ENCODE measurements at regions not wholly inside any gene's neighbourhood (a gene's known extent, or its start where the extent isn't known, plus 50 kb on each side); places are given as distances from the start of the nearest gene placed in this dataset.
"Not testable (repeated sequence)": the region's sequence is repeated elsewhere in the genome, so short reads cannot be mapped to it uniquely, and the experiment has no call there.

DNA sequence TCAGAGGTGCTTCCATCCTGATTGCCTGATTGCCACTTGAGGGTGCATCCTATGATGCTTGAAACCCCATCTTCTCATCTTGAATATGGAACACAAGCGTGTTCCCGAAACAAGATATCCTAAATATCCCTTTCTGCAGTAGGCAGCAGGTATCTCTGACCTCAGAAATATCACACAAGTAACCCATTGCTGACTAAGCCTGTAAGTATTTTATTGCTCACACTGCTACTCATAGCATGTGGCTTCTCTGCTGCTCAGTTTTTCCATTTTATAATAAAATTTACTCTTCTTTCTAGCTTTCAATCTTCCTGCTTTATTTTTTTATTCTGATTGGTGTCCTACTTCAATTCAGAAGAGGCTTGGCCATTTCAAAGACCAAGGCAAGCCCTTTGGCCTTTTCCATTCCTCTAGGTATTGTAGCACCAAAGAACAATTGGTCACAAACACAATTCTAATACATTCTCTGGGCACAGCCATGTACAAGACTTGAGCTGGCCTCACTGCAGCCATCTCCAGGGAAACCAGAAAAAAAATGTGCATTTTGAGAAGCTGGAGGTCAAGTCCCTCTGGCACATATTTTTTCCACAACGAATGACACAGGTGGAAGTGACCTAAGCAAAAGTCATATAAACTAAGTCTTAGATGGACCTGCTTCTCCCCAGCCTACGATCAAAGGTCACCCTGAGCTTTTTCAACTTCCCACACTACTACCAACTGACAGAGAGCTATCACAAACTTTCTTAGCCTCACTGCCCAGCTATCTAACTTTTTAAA lies 107.0 kb downstream of the OR13H1 start:
- Mint-ChIP-seq H3K27ac (no peak overlapping the region), H3K9me3 (no peaks in the 10 kb centered on the region), H3K4me1 (ENCODE audit: low read depth) (no peaks in the 10 kb centered on the region), H3K27me3 (ENCODE audit: low read depth) (no peaks in the 10 kb centered on the region), H3K36me3 (ENCODE audit: low read depth) (no peaks in the 10 kb centered on the region), H3K4me3 (ENCODE audit: low read depth) (no peak overlapping the region)
- DNase-seq (ENCODE audit: low spot score): no peak
- intact Hi-C loops (cut with micrococcal nuclease): no loop called here

DNA sequence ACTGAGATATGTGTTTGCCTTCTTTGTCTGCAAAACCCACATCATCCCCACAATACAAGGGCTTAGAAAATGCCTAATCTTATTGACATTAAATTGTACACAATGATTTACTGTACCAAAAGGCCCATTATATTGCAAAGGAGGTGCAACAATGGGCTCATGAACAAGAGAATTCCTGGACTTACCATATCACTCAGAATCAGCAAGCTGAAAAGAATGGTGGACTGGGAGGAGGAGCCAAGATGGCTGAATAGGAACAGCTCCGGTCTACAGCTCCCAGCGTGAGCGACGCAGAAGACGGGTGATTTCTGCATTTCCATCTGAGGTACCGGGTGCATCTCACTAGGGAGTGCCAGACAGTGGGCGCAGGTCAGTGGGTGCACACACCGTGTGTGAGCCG lies 119.9 kb downstream of the OR13H1 start:
- H3K4me1 Mint-ChIP-seq (ENCODE audit: low read depth); intact Hi-C loops (cut with micrococcal nuclease); H3K4me3 Mint-ChIP-seq (ENCODE audit: low read depth); H3K27me3 Mint-ChIP-seq (ENCODE audit: low read depth); H3K36me3 Mint-ChIP-seq (ENCODE audit: low read depth); H3K27ac Mint-ChIP-seq; H3K9me3 Mint-ChIP-seq; DNase-seq (ENCODE audit: low spot score): not testable (repeated sequence)

DNA sequence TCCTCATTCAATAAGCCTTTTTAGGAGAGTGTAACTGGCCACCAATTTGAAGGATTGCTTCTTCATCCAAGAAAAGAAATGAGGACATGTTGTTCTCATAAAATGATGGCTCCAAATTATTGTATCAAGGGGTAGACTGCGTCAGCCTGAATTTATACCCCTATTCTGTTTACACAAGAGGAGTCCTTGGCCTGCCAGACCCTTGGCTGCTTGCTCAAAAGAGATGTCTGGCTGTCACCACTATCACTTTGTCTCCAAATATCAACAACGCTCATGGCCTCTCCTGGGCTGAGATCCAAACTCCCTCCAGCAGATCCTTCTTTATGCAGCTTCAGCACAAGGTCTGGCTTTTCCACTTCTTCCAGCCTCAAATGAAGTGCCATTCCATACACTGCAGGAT lies 127.9 kb downstream of the OR13H1 start:
- no peaks in the 10 kb centered on the region for H3K9me3 Mint-ChIP-seq
- no peak overlapping the region for H3K4me3 Mint-ChIP-seq (ENCODE audit: low read depth)
- DNase-seq (ENCODE audit: low spot score): no peak
- intact Hi-C loops (cut with micrococcal nuclease): no loop called here
- no peaks in the 10 kb centered on the region for H3K27me3 Mint-ChIP-seq (ENCODE audit: low read depth)
- no peaks in the 10 kb centered on the region for H3K4me1 Mint-ChIP-seq (ENCODE audit: low read depth)
- no peaks in the 10 kb centered on the region for H3K36me3 Mint-ChIP-seq (ENCODE audit: low read depth)
- no peak overlapping the region for H3K27ac Mint-ChIP-seq

DNA sequence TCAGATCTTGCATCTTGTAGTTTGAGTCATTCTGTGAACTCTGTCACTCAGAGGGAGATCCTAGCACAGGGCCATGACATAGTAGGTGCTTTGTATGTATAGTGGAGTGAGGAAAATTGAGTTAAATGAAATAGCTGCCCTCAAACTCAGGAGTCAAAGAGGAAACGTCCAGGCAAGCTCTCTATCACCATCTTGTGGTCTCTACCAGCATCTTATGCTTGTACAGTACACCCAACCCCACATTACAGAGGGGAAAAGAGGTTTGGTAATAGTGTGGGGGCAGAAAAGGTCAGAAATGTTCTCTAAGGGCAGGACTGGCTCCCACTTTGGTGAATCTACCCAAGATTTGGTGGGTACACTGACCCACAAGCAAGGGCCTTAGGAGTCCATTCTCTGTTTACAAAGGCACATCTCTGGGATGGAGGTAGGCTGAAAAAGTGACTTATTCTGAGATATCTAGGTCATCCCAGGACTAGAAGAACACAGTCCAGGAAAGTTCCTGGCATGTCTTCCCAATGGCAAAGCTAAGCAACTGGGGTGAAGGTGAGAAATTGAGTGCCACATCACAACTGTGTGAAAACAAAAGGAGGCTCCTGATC lies 131.8 kb downstream of the OR13H1 start:
- Mint-ChIP-seq H3K9me3 (no peaks in the 10 kb centered on the region), H3K27ac (no peak overlapping the region), H3K36me3 (ENCODE audit: low read depth) (no peaks in the 10 kb centered on the region), H3K4me3 (ENCODE audit: low read depth) (no peak overlapping the region), H3K4me1 (ENCODE audit: low read depth) (no peaks in the 10 kb centered on the region), H3K27me3 (ENCODE audit: low read depth) (no peaks in the 10 kb centered on the region)
- DNase-seq (ENCODE audit: low spot score): no peak
- intact Hi-C loops (cut with micrococcal nuclease): loop anchor here (5.0 kb wide), 1 partner anchor 698 kb away; no protein-coding TSS in a partner anchor

DNA sequence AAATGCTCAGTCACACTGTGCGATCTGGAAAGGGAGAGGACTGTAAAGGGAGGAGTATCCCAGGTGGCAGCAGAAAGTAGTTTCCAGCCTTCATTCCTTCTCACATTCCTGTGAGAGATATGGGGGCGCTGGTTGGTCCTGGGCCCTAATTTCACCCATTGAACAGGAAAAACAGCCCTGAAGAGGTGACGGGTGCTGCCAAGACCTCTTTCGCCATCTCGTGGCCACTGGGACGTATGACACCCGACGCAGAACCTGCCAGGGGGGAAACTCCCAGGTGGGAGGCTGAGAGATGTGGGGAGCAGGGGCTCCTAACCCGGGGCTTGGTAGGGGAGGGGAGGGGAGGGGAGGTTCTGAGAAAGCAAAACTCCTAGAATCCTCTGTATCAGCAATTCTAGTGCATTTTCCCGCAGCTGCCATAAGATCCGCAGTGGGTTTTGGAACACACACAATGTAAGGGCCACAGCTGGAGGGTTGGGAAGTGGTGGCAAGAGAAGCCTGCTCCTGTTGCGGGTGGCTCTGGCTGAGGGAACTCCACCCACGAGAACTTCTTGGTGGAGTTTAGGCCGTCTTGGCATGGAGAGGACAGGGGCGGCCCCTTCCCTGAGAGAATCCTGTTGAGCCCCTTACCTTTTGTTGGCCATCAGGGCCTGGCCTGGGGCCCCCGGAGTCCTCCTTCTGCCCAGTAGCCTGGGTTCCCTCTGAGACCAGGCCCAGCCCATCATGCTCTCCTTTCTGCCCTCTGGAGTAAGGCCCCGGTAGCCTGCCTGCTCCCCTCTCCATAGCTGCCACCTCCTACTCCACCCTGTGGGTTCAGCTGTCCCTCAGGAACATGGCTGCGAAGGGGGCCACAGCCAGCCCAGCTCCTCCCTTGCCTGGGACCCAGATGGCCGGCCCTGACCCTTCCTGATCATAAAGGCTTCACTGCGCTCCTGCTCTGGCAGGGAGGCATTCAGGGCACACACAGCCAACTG lies 134.1 kb downstream of the OR13H1 start:
- no peak overlapping the region for H3K27ac Mint-ChIP-seq
- no peaks in the 10 kb centered on the region for H3K9me3 Mint-ChIP-seq
- intact Hi-C loops (cut with micrococcal nuclease): loop anchor here (5.0 kb wide), 1 partner anchor 701 kb away; no protein-coding TSS in a partner anchor
- DNase-seq (ENCODE audit: low spot score): peak; percentile 10
- H3K4me3 Mint-ChIP-seq (ENCODE audit: low read depth): no peak overlapping the region
- no peaks in the 10 kb centered on the region for H3K4me1 Mint-ChIP-seq (ENCODE audit: low read depth)
- H3K36me3 Mint-ChIP-seq (ENCODE audit: low read depth): no peaks in the 10 kb centered on the region
- H3K27me3 Mint-ChIP-seq (ENCODE audit: low read depth): no peaks in the 10 kb centered on the region

DNA sequence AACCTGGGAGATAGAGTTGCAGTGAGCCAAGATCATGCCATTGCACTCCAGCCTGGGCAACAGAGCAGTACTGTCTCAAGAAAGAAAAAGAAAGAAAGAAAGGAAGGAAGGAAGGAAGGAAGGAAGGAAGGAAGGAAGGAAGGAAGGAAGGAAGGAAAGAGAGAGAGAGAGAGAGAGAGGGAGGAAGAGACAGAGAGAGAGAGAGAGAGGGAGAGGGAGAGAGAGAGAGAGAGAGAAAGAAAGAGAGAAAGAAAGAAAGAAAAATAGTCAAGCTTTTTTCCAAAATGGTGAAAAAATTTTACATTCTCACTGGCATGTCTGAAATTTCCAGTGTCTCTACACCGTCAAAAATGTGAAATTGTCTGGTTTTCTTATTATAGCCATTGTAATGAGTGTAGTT lies 138.9 kb downstream of the OR13H1 start:
- H3K27me3 Mint-ChIP-seq (ENCODE audit: low read depth); H3K4me3 Mint-ChIP-seq (ENCODE audit: low read depth); intact Hi-C loops (cut with micrococcal nuclease); H3K36me3 Mint-ChIP-seq (ENCODE audit: low read depth); DNase-seq (ENCODE audit: low spot score); H3K27ac Mint-ChIP-seq; H3K9me3 Mint-ChIP-seq; H3K4me1 Mint-ChIP-seq (ENCODE audit: low read depth): not testable (repeated sequence)

DNA sequence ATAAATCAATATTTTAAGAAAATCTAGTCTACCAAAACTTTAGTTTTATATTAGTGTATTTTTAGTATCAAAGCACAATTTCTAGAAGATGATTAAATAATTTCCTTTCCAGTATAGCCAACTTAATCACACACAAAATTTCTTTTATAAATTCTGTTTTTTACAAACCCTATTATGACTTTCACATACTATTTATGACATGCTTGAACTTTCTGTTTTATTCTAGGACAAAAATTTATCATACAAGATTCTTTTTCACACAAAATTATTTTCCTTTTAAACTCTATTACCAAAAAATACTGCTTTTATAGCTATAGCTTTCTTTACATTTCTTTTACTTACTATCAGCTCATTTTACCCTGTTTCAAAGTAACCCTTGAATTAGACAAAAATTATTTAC lies 149.5 kb downstream of the OR13H1 start:
- Mint-ChIP-seq H3K27me3 (ENCODE audit: low read depth) (no peaks in the 10 kb centered on the region), H3K36me3 (ENCODE audit: low read depth) (peaks cover 13% of the 10 kb centered on the region), H3K27ac (no peak overlapping the region), H3K9me3 (no peaks in the 10 kb centered on the region), H3K4me3 (ENCODE audit: low read depth) (no peak overlapping the region), H3K4me1 (ENCODE audit: low read depth) (no peaks in the 10 kb centered on the region)
- no peak for DNase-seq (ENCODE audit: low spot score)
- intact Hi-C loops (cut with micrococcal nuclease): no loop called here

DNA sequence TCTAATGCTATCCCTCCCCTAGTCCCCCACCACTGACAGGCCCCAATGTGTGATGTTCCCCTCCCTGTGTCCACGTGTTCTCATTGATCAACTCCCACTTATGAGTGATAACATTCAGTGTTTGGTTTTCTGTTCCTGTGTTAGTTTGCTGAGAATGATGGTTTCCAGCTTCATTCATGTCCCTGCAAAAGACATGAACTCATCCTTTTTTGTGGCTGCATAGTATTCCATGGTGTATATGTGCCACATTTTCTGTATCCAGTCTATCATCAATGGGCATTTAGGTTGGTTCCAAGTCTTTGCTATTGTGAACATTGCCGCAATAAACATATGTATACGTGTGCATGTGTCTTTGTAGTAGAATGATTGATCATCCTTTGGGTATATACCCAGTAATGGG lies 153.1 kb downstream of the OR13H1 start:
- intact Hi-C loops (cut with micrococcal nuclease); H3K9me3 Mint-ChIP-seq; H3K27ac Mint-ChIP-seq; DNase-seq (ENCODE audit: low spot score); H3K4me1 Mint-ChIP-seq (ENCODE audit: low read depth); H3K4me3 Mint-ChIP-seq (ENCODE audit: low read depth); H3K27me3 Mint-ChIP-seq (ENCODE audit: low read depth): not testable (repeated sequence)
- H3K36me3 Mint-ChIP-seq (ENCODE audit: low read depth): peaks cover 12% of the 10 kb centered on the region

DNA sequence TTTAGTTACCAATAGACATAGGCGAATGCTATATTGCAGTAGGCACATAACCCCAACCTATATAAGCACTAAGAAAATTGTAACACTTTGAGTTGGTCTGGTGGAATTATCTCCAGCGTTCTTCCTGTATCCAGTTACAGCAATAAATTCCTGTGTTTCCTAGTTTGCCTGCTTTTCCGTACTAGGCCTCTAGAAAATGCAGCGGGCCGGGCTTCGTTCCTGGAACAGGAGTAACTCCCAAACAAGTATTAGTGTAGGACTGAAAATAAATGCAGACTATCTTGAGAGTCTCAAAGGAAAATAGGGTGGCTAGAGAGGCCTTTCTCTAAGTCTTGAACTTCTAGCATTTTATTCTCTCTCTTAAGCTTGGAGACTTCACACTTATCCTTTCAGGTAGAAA lies 159.8 kb downstream of the OR13H1 start:
- Mint-ChIP-seq H3K27me3 (ENCODE audit: low read depth) (no peaks in the 10 kb centered on the region), H3K4me3 (ENCODE audit: low read depth) (no peak overlapping the region), H3K4me1 (ENCODE audit: low read depth) (no peaks in the 10 kb centered on the region), H3K9me3 (no peaks in the 10 kb centered on the region), H3K36me3 (ENCODE audit: low read depth) (peaks cover 10% of the 10 kb centered on the region), H3K27ac (no peak overlapping the region)
- intact Hi-C loops (cut with micrococcal nuclease): no loop called here
- DNase-seq (ENCODE audit: low spot score): no peak

DNA sequence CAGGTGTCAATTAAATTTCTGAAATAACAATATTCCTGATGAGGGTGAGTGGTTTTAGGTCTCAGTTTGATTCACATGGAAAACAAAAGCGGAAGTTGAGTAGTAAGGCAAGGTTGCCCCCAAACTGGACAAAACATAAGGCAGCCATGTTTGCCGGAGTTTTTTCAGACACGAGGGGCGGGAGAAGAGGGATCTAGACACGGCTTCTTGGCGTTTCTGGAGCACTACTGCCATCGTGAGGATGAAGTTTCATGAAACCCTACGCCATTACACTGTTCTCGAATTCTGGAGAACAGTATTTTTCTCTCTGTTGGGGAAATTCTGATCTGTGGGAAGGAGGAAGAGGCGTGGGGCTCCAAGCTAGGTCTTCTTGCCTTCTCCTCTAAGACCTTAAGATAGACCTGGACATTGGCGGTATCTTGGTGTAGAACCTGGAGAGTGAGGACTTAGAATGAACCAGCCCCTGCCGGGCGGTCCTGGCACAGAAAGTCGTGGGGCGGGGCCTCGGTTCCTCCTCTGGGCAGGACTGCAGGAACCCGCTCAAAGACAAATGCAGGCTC lies 160.3 kb downstream of the OR13H1 start:
- Mint-ChIP-seq H3K4me3 (ENCODE audit: low read depth) (no peak overlapping the region), H3K36me3 (ENCODE audit: low read depth) (peaks cover 8% of the 10 kb centered on the region)
- intact Hi-C loops (cut with micrococcal nuclease): no loop called here

DNA sequence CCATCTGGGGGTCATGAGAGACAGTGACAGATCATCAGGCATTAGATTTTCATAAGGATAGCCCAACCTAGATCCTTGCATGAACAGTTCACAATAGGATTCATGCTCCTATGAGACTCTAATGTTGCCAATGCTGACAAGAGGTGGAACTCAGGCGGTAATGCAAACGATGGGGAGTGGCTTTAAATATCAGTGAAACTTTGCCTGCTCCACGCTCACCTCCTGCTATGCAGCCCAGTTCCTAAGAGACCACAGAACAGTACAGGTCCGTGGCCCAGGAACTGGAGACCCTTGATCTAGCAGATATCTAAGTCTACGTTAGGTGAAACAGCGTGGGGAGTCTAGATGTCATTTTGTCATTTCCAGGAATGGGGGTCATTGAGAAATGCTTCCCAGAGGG lies 165.7 kb downstream of the OR13H1 start:
- Mint-ChIP-seq H3K27ac (no peak overlapping the region), H3K4me3 (ENCODE audit: low read depth) (no peak overlapping the region), H3K4me1 (ENCODE audit: low read depth) (no peaks in the 10 kb centered on the region), H3K27me3 (ENCODE audit: low read depth) (no peaks in the 10 kb centered on the region), H3K9me3 (no peaks in the 10 kb centered on the region), H3K36me3 (ENCODE audit: low read depth) (peaks cover 24% of the 10 kb centered on the region)
- no peak for DNase-seq (ENCODE audit: low spot score)
- intact Hi-C loops (cut with micrococcal nuclease): no loop called here

More for the DNA sequence above, 160.3 kb downstream of the OR13H1 start:
- Mint-ChIP-seq H3K27me3 (ENCODE audit: low read depth) (no peaks in the 10 kb centered on the region), H3K9me3 (no peaks in the 10 kb centered on the region), H3K4me1 (ENCODE audit: low read depth) (no peaks in the 10 kb centered on the region), H3K27ac (no peak overlapping the region)
- no peak for DNase-seq (ENCODE audit: low spot score)

DNA sequence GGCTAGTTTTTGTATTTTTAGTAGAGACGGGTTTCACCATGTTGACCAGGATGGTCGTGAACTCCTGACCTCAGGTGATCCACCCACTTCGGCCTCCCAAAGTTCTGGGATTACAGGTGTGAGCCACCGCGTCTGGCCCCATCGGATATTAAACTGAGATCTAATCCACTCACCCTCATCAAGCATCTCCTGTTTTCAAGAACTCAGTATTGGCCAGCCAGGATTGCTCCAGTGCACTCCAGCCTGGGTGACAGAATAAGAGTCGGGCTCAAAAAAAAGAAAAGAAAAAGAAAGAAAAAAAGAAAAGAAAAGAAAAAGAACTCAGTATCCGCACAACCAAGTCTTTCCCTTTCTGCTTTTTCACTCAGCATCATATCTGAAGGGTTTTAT lies 167.6 kb downstream of the OR13H1 start:
- intact Hi-C loops (cut with micrococcal nuclease): no loop called here
- Mint-ChIP-seq H3K36me3 (ENCODE audit: low read depth) (peaks cover 22% of the 10 kb centered on the region), H3K27ac (no peak overlapping the region), H3K27me3 (ENCODE audit: low read depth) (no peaks in the 10 kb centered on the region), H3K9me3 (no peaks in the 10 kb centered on the region), H3K4me3 (ENCODE audit: low read depth) (no peak overlapping the region), H3K4me1 (ENCODE audit: low read depth) (no peaks in the 10 kb centered on the region)
- DNase-seq (ENCODE audit: low spot score): no peak
